ENCODE measurements at regions not wholly inside any gene's neighbourhood (a gene's known extent, or its start where the extent isn't known, plus 50 kb on each side); places are given as distances from the start of the nearest gene placed in this dataset.

DNA sequence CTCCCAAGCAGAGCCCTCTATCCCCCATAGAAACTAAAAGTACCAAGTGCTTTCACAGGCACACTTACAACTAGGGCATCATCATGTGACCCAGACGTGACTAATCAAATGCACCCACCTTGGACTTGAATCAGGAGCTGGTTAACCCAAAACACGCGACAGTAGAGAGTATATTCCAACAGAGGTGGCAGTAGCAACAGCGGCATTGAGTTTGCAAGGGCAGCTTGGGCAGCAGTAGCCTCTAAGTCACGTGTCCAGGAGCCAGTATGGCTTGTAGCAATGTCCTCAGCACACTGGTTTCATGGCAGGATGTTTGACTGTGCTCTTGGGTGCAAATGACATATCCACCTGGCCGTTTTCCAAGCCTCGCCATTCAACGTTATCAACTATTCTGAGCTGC lies 73.4 kb upstream of the DNAH5 start:
- no peak for DNase-seq (ENCODE audit: low spot score)

DNA sequence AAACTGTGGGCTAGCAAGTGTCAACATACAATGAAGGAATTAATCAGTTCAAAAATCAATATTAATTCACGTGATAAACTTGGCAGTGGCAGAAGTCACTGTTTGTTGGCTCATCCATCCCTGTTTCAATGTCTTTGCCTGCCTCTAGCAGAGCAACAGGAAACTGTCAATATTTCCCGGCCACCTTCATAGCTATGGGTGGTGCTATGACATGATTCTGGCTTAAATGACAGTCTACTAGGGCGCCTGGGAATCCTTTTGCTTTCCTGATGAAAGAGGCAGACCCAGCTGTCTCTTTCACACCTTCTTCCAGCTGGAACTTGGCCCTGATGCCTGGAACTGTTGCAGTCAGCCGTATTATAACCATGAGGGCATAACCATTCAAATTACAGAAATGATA lies 72.1 kb upstream of the DNAH5 start:
- DNase-seq (ENCODE audit: low spot score): no peak

- peak; percentile 95 for DNase-seq (ENCODE audit: low spot score)
Observed at GRCh38 chr5:14011089-14012020, 66.9 kb upstream of the DNAH5 start.

GRCh38 chr5:14009575-14009974 lies 65.1 kb upstream of the DNAH5 start:
- peak; percentile 17 for DNase-seq (ENCODE audit: low spot score)

DNA sequence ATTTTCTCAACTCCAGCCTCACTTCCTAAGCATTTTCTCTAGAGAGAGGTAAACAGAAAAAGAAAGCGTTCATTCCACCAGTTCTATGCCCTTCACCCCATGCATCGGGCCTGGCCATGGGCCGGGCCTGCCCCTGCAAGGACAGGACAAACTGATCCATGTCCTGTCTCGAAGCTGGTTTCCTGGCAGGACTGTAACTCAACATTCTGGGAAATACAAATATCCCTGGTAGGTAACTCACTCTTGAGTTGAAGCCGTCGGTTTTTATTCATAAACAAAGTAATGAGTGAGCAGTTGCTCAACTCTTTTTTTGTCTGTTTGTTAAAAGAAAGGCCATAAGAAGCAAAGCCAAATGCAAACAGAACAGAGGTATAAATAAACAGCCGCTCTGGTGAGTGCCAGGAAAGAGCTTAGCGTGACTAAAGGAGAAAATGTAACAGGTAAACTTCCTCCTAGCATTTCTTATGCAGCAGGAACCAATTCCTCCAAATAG lies 64.4 kb upstream of the DNAH5 start:
- peak; percentile 42 for DNase-seq (ENCODE audit: low spot score)

DNA sequence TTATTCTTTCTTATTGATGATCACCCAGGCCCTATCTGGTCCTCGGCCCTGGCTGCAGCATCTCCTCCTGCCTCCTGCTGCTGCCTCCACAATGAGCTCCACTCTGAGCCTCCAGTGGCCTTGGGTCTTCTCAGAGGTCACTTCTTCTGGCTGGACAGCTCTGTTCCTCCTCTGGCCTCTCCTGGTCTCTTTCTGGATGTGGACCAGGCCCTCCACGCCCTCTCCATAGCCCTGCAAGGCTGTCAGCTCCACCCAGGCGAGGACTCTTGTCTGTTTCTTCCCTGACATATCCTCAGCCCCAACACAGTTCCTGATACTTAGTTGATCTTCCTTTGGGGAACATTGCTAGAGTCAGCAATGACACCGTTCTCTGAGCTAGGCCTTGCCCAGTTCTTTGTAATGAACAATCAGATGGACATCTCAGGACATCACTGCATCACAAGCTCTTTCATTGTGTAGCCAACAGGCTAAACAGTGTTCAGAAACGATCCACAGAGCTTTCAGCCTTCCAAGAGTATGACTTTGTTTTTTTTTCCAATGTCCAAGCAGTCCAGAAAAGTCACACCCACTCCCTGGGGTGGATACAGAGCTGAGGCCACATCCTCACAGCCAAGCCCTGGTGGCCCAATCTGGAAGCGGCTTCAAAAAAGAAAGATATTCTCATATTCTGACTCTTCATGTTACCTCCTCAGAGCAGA lies 62.5 kb upstream of the DNAH5 start:
- DNase-seq (ENCODE audit: low spot score): no peak

GRCh38 chr5:14004598-14005394 lies 60.3 kb upstream of the DNAH5 start:
- no peak for DNase-seq (ENCODE audit: low spot score)

DNA sequence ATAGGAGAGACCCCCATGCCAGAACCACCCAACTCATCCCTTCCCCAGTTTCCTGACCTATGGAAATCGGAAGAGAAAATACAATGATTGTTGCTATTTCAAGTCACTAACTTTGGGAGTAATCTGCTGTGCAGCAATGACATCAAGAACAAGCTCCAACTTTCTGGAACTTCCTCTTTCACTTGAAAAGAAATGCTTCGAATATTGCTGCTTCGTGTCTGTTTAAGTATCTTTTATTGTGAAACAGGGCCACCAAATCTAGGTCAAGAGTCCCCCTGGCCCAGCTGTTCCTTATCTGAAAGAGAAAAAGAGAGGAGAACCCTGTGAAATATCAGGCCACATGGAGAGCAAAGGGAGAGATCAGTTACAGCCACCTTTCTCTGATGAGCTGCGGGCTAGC lies 59.4 kb upstream of the DNAH5 start:
- no peak for DNase-seq (ENCODE audit: low spot score)

- no peak for DNase-seq (ENCODE audit: low spot score)
Observed at GRCh38 chr5:14003513-14003912, 59.0 kb upstream of the DNAH5 start.

GRCh38 chr5:13998254-13998653 lies 53.8 kb upstream of the DNAH5 start:
- DNase-seq (ENCODE audit: low spot score): no peak

DNA sequence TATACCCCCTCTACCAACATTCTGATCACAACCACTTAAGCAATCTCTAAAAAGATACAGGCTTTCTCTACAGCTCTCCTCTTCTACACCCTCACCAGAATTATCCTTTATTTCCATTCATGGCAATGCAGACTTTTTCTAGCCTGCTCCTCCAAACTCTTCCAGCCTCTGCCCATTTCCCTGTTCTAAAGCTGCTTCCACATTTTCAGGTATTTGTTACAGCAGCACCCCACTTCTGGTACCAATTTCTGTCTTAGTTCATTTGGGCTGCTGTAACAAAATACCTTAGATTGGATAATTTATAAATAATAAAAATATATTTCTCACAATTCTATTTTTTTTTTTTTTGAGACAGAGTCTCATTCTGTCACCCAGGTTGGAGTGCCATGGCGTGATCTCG lies 53.0 kb upstream of the DNAH5 start:
- DNase-seq (ENCODE audit: low spot score): no peak

DNA sequence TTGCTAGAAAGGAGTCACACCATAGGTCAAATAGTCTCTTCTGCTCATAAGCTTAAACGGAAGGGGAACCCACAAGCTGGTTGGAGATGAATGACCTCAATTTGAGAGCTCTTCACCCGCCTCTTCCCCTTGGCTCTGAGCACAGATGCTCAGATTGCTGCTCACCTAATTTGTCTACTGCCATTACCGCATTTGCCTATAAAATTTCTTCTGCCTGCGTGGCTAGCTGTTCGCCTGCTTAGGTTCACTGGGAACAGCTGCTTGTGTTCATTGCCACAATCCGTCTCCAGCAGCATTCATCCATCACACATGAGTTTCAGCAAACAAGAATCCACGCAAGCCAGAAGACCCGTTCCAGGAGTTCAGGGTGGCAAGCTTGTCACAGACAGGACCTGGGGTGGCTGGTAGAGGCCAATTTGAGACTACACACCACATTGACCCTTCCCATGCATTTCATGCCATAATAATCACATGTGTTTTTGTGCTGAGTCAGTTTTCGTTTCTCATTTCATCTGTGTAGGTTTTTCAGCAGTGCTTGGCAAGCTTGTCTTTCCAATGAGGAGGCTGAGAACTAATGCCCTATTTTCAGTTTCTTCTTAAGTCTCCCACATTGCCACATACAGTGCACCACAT lies 50.2 kb upstream of the DNAH5 start:
- no peak for DNase-seq (ENCODE audit: low spot score)
